ENCODE measurements at regions not wholly inside any gene's neighbourhood (a gene's known extent, or its start where the extent isn't known, plus 50 kb on each side); places are given as distances from the start of the nearest gene placed in this dataset.
"Not testable (repeated sequence)": the region's sequence is repeated elsewhere in the genome, so short reads cannot be mapped to it uniquely, and the experiment has no call there.

- Histone ChIP-seq H3K4me1 (ENCODE audit: control insufficient read depth in 3 of 3, insufficient read depth in 3 of 3, low read length in 3 of 3) (no peaks in the 10 kb centered on the region), H3K9ac (ENCODE audit: low read depth in 1 of 3, low read length in 3 of 3) (no peak overlapping the region), H3K36me3 (ENCODE audit: control insufficient read depth in 3 of 3, insufficient read depth in 3 of 3, low read length in 3 of 3) (no peaks in the 10 kb centered on the region), H3K4me3 (ENCODE audit: low read length in 3 of 3) (no peak overlapping the region), H3K27ac (ENCODE audit: low read depth, low read length) (no peak overlapping the region), H3K27me3 (ENCODE audit: control insufficient read depth in 3 of 3, insufficient read depth in 3 of 3, low read length in 3 of 3) (peaks cover 0 to 10% (median 5%) of the 10 kb centered on the region in 3 donors), H3K9me3 (ENCODE audit: control insufficient read depth in 3 of 3, low read length in 3 of 3) (no peaks in the 10 kb centered on the region)
Measured at GRCh38 chr11:115636753-115637527, 132.7 kb upstream of the CADM1 start.

- H3K9me3 ChIP-seq (ENCODE audit: control insufficient read depth in 3 of 3, low read length in 3 of 3); H3K4me1 ChIP-seq (ENCODE audit: control insufficient read depth in 3 of 3, insufficient read depth in 3 of 3, low read length in 3 of 3); H3K9ac ChIP-seq (ENCODE audit: low read depth in 1 of 3, low read length in 3 of 3); H3K36me3 ChIP-seq (ENCODE audit: control insufficient read depth in 3 of 3, insufficient read depth in 3 of 3, low read length in 3 of 3); H3K4me3 ChIP-seq (ENCODE audit: low read length in 3 of 3); H3K27ac ChIP-seq (ENCODE audit: low read depth, low read length): not testable (repeated sequence)
- H3K27me3 ChIP-seq (ENCODE audit: control insufficient read depth in 3 of 3, insufficient read depth in 3 of 3, low read length in 3 of 3): peaks cover 0 to 12% (median 3%) of the 10 kb centered on the region in 3 donors
Measured at GRCh38 chr11:115633977-115634376, 129.8 kb upstream of the CADM1 start.

GRCh38 chr11:115632061-115632460 is 127.8 kb upstream of the CADM1 start:
- H3K36me3 ChIP-seq (ENCODE audit: control insufficient read depth in 3 of 3, insufficient read depth in 3 of 3, low read length in 3 of 3): no peaks in the 10 kb centered on the region
- H3K4me3 ChIP-seq (ENCODE audit: low read length in 3 of 3): no peak overlapping the region
- no peaks in the 10 kb centered on the region for H3K4me1 ChIP-seq (ENCODE audit: control insufficient read depth in 3 of 3, insufficient read depth in 3 of 3, low read length in 3 of 3)
- no peaks in the 10 kb centered on the region for H3K9me3 ChIP-seq (ENCODE audit: control insufficient read depth in 3 of 3, low read length in 3 of 3)
- peaks cover 0 to 8% (median 3%) of the 10 kb centered on the region in 3 donors for H3K27me3 ChIP-seq (ENCODE audit: control insufficient read depth in 3 of 3, insufficient read depth in 3 of 3, low read length in 3 of 3)
- no peak overlapping the region for H3K9ac ChIP-seq (ENCODE audit: low read depth in 1 of 3, low read length in 3 of 3)
- H3K27ac ChIP-seq (ENCODE audit: low read depth, low read length): no peak overlapping the region

- Histone ChIP-seq H3K27me3 (ENCODE audit: control insufficient read depth in 3 of 3, insufficient read depth in 3 of 3, low read length in 3 of 3) (peaks cover 0 to 8% (median 3%) of the 10 kb centered on the region in 3 donors), H3K4me1 (ENCODE audit: control insufficient read depth in 3 of 3, insufficient read depth in 3 of 3, low read length in 3 of 3) (no peaks in the 10 kb centered on the region), H3K4me3 (ENCODE audit: low read length in 3 of 3) (no peak overlapping the region), H3K27ac (ENCODE audit: low read depth, low read length) (no peak overlapping the region), H3K9me3 (ENCODE audit: control insufficient read depth in 3 of 3, low read length in 3 of 3) (no peaks in the 10 kb centered on the region), H3K9ac (ENCODE audit: low read depth in 1 of 3, low read length in 3 of 3) (no peak overlapping the region), H3K36me3 (ENCODE audit: control insufficient read depth in 3 of 3, insufficient read depth in 3 of 3, low read length in 3 of 3) (no peaks in the 10 kb centered on the region)
Measured at GRCh38 chr11:115631609-115632008, 127.4 kb upstream of the CADM1 start.

- Histone ChIP-seq H3K4me3 (ENCODE audit: low read length in 3 of 3) (no peak overlapping the region), H3K9ac (ENCODE audit: low read depth in 1 of 3, low read length in 3 of 3) (no peak overlapping the region), H3K9me3 (ENCODE audit: control insufficient read depth in 3 of 3, low read length in 3 of 3) (no peaks in the 10 kb centered on the region), H3K27me3 (ENCODE audit: control insufficient read depth in 3 of 3, insufficient read depth in 3 of 3, low read length in 3 of 3) (peaks cover 0 to 8% (median 3%) of the 10 kb centered on the region in 3 donors), H3K4me1 (ENCODE audit: control insufficient read depth in 3 of 3, insufficient read depth in 3 of 3, low read length in 3 of 3) (no peaks in the 10 kb centered on the region), H3K36me3 (ENCODE audit: control insufficient read depth in 3 of 3, insufficient read depth in 3 of 3, low read length in 3 of 3) (no peaks in the 10 kb centered on the region), H3K27ac (ENCODE audit: low read depth, low read length) (no peak overlapping the region)
Measured at GRCh38 chr11:115630214-115630613, 126.0 kb upstream of the CADM1 start.

GRCh38 chr11:115629456-115630015 is 125.3 kb upstream of the CADM1 start:
- no peaks in the 10 kb centered on the region for H3K9me3 ChIP-seq (ENCODE audit: control insufficient read depth in 3 of 3, low read length in 3 of 3)
- no peak overlapping the region for H3K9ac ChIP-seq (ENCODE audit: low read depth in 1 of 3, low read length in 3 of 3)
- no peaks in the 10 kb centered on the region for H3K4me1 ChIP-seq (ENCODE audit: control insufficient read depth in 3 of 3, insufficient read depth in 3 of 3, low read length in 3 of 3)
- H3K27me3 ChIP-seq (ENCODE audit: control insufficient read depth in 3 of 3, insufficient read depth in 3 of 3, low read length in 3 of 3): peaks cover 0 to 8% (median 3%) of the 10 kb centered on the region in 3 donors
- no peaks in the 10 kb centered on the region for H3K36me3 ChIP-seq (ENCODE audit: control insufficient read depth in 3 of 3, insufficient read depth in 3 of 3, low read length in 3 of 3)
- no peak overlapping the region for H3K27ac ChIP-seq (ENCODE audit: low read depth, low read length)
- H3K4me3 ChIP-seq (ENCODE audit: low read length in 3 of 3): no peak overlapping the region

GRCh38 chr11:115627666-115628460 is 123.6 kb upstream of the CADM1 start:
- Histone ChIP-seq H3K27ac (ENCODE audit: low read depth, low read length) (no peak overlapping the region), H3K36me3 (ENCODE audit: control insufficient read depth in 3 of 3, insufficient read depth in 3 of 3, low read length in 3 of 3) (no peaks in the 10 kb centered on the region), H3K27me3 (ENCODE audit: control insufficient read depth in 3 of 3, insufficient read depth in 3 of 3, low read length in 3 of 3) (peaks cover 0 to 8% (median 3%) of the 10 kb centered on the region in 3 donors), H3K4me1 (ENCODE audit: control insufficient read depth in 3 of 3, insufficient read depth in 3 of 3, low read length in 3 of 3) (peaks cover 5% of the 10 kb centered on the region in 3 donors), H3K4me3 (ENCODE audit: low read length in 3 of 3) (no peak overlapping the region), H3K9ac (ENCODE audit: low read depth in 1 of 3, low read length in 3 of 3) (no peak overlapping the region), H3K9me3 (ENCODE audit: control insufficient read depth in 3 of 3, low read length in 3 of 3) (no peaks in the 10 kb centered on the region)

GRCh38 chr11:115627071-115627470 is 122.9 kb upstream of the CADM1 start:
- H3K27me3 ChIP-seq (ENCODE audit: control insufficient read depth in 3 of 3, insufficient read depth in 3 of 3, low read length in 3 of 3): peaks cover 0 to 8% (median 2%) of the 10 kb centered on the region in 3 donors
- no peaks in the 10 kb centered on the region for H3K36me3 ChIP-seq (ENCODE audit: control insufficient read depth in 3 of 3, insufficient read depth in 3 of 3, low read length in 3 of 3)

GRCh38 chr11:115626414-115626813 is 122.2 kb upstream of the CADM1 start:
- no peak overlapping the region for H3K4me3 ChIP-seq (ENCODE audit: low read length in 3 of 3)
- peaks cover 0 to 6% (median 0%) of the 10 kb centered on the region in 3 donors for H3K27me3 ChIP-seq (ENCODE audit: control insufficient read depth in 3 of 3, insufficient read depth in 3 of 3, low read length in 3 of 3)
- H3K4me1 ChIP-seq (ENCODE audit: control insufficient read depth in 3 of 3, insufficient read depth in 3 of 3, low read length in 3 of 3): peaks cover 13 to 16% (median 14%) of the 10 kb centered on the region in 3 donors
- no peaks in the 10 kb centered on the region for H3K9me3 ChIP-seq (ENCODE audit: control insufficient read depth in 3 of 3, low read length in 3 of 3)
- H3K9ac ChIP-seq (ENCODE audit: low read depth in 1 of 3, low read length in 3 of 3): no peak overlapping the region
- H3K36me3 ChIP-seq (ENCODE audit: control insufficient read depth in 3 of 3, insufficient read depth in 3 of 3, low read length in 3 of 3): no peaks in the 10 kb centered on the region
- no peak overlapping the region for H3K27ac ChIP-seq (ENCODE audit: low read depth, low read length)

More at GRCh38 chr11:115627071-115627470, 122.9 kb upstream of the CADM1 start:
- no peaks in the 10 kb centered on the region for H3K9me3 ChIP-seq (ENCODE audit: control insufficient read depth in 3 of 3, low read length in 3 of 3)
- no peak overlapping the region for H3K9ac ChIP-seq (ENCODE audit: low read depth in 1 of 3, low read length in 3 of 3)
- H3K27ac ChIP-seq (ENCODE audit: low read depth, low read length): no peak overlapping the region
- peaks cover 13% of the 10 kb centered on the region in 3 donors for H3K4me1 ChIP-seq (ENCODE audit: control insufficient read depth in 3 of 3, insufficient read depth in 3 of 3, low read length in 3 of 3)
- no peak overlapping the region for H3K4me3 ChIP-seq (ENCODE audit: low read length in 3 of 3)

GRCh38 chr11:115625502-115625901 is 121.3 kb upstream of the CADM1 start:
- Histone ChIP-seq H3K27ac (ENCODE audit: low read depth, low read length) (no peak overlapping the region), H3K36me3 (ENCODE audit: control insufficient read depth in 3 of 3, insufficient read depth in 3 of 3, low read length in 3 of 3) (no peaks in the 10 kb centered on the region), H3K4me3 (ENCODE audit: low read length in 3 of 3) (no peak overlapping the region), H3K9ac (ENCODE audit: low read depth in 1 of 3, low read length in 3 of 3) (no peak overlapping the region), H3K27me3 (ENCODE audit: control insufficient read depth in 3 of 3, insufficient read depth in 3 of 3, low read length in 3 of 3) (peaks cover 0 to 6% (median 0%) of the 10 kb centered on the region in 3 donors), H3K4me1 (ENCODE audit: control insufficient read depth in 3 of 3, insufficient read depth in 3 of 3, low read length in 3 of 3) (peaks cover 13 to 16% (median 14%) of the 10 kb centered on the region in 3 donors), H3K9me3 (ENCODE audit: control insufficient read depth in 3 of 3, low read length in 3 of 3) (no peaks in the 10 kb centered on the region)

All from skeletal muscle tissue (tissue), 3 donors.